Mesodermal cell (in vitro differentiated cells): ENCODE measurements at regions not wholly inside any gene's neighbourhood (a gene's known extent, or its start where the extent isn't known, plus 50 kb on each side); places are given as distances from the start of the nearest gene placed in this dataset.

Experiments used
- H3K27ac ChIP-seq: 2 replicates; pipeline ENCODE4 v1.7.0; 2013; ENCODE audit warnings: mild to moderate bottlenecking, low read depth, low read length, moderate library complexity; ENCODE audit not compliant: severe bottlenecking
- H3K36me3 ChIP-seq: 2 replicates; pipeline ENCODE4 v1.7.1; 2013; ENCODE audit warnings: mild to moderate bottlenecking, low read length, moderate library complexity; ENCODE audit not compliant: control insufficient read depth, insufficient read depth
- H3K4me1 ChIP-seq: one replicate; pipeline ENCODE4 v1.7.1; 2013; ENCODE audit warnings: mild to moderate bottlenecking, low read length; ENCODE audit not compliant: insufficient read depth, control insufficient read depth, poor library complexity, severe bottlenecking
- H3K4me3 ChIP-seq: 2 replicates; pipeline ENCODE4 v1.7.0; 2013; ENCODE audit warnings: low read length, control low read depth, mild to moderate bottlenecking; ENCODE audit not compliant: insufficient read depth, poor library complexity, severe bottlenecking; ENCODE audit errors: extremely low read depth
- H3K9me3 ChIP-seq: 2 replicates; pipeline ENCODE4 v1.7.1; 2013; ENCODE audit warnings: mild to moderate bottlenecking, low read length, moderate library complexity; ENCODE audit not compliant: control insufficient read depth
- WGBS, 2 experiments: methylation state at CpG; one replicate each; pipeline ENCODE4 v1.1.5; 2013; ENCODE audit warnings: missing lambda C conversion rate in 2 of 2; ENCODE audit not compliant: insufficient coverage in 2 of 2; 5-methylcytosine and 5-hydroxymethylcytosine counted together

GRCh38 chr12:58069268-58069963 lies 128.0 kb downstream of the ATP23 start:
- Histone ChIP-seq H3K4me3 (no peak overlapping the region), H3K27ac (no peak overlapping the region), H3K9me3 (no peaks in the 10 kb centered on the region), H3K4me1 (peaks cover 7% of the 10 kb centered on the region), H3K36me3 (no peaks in the 10 kb centered on the region)
- WGBS, 2 experiments, result 90% methylated on average over 2 of the region's 2 CpGs; no CpG with 5 or more reads in 1 of the 2 experiments

GRCh38 chr12:58071994-58072393 lies 130.6 kb downstream of the ATP23 start:
- H3K27ac ChIP-seq, result no peak overlapping the region
- no peaks in the 10 kb centered on the region for H3K9me3 ChIP-seq
- WGBS, 2 experiments, result 67 to 100% methylated on average over 1 of the region's 2 CpGs
- no peak overlapping the region for H3K4me3 ChIP-seq
- no peaks in the 10 kb centered on the region for H3K36me3 ChIP-seq
- peaks cover 7% of the 10 kb centered on the region for H3K4me1 ChIP-seq

- no CpG with 5 or more reads among the region's 1 CpG for WGBS, 2 experiments
Measured at GRCh38 chr12:58074259-58074658, 132.9 kb downstream of the ATP23 start.

GRCh38 chr12:58079806-58080205 lies 138.4 kb downstream of the ATP23 start:
- Histone ChIP-seq H3K9me3 (no peaks in the 10 kb centered on the region), H3K4me3 (no peak overlapping the region), H3K36me3 (no peaks in the 10 kb centered on the region), H3K4me1 (no peaks in the 10 kb centered on the region), H3K27ac (no peak overlapping the region)
- WGBS, 2 experiments, result 100% methylated on average over 1 of the region's 1 CpG; no CpG with 5 or more reads in 1 of the 2 experiments

More at GRCh38 chr12:58074259-58074658, 132.9 kb downstream of the ATP23 start:
- Histone ChIP-seq H3K4me3 (no peak overlapping the region), H3K27ac (no peak overlapping the region), H3K4me1 (no peaks in the 10 kb centered on the region), H3K9me3 (no peaks in the 10 kb centered on the region), H3K36me3 (no peaks in the 10 kb centered on the region)

GRCh38 chr12:58081488-58081887 lies 140.1 kb downstream of the ATP23 start:
- no peaks in the 10 kb centered on the region for H3K9me3 ChIP-seq
- H3K4me1 ChIP-seq, result no peaks in the 10 kb centered on the region
- H3K4me3 ChIP-seq, result no peak overlapping the region
- H3K27ac ChIP-seq, result no peak overlapping the region
- WGBS, 2 experiments, result 0% methylated on average over 1 of the region's 1 CpG
- H3K36me3 ChIP-seq, result no peaks in the 10 kb centered on the region

- Histone ChIP-seq H3K27ac (no peak overlapping the region), H3K9me3 (no peaks in the 10 kb centered on the region), H3K36me3 (no peaks in the 10 kb centered on the region), H3K4me3 (no peak overlapping the region), H3K4me1 (no peaks in the 10 kb centered on the region)
- WGBS, 2 experiments, result 88 to 100% methylated on average over 1 to 2 of the region's 2 CpGs
Measured at GRCh38 chr12:58082996-58083395, 141.6 kb downstream of the ATP23 start.

GRCh38 chr12:58086006-58086405 lies 144.6 kb downstream of the ATP23 start:
- 100% methylated on average over 1 of the region's 2 CpGs; no CpG with 5 or more reads in 1 of the 2 experiments for WGBS, 2 experiments

GRCh38 chr12:58086930-58087329 lies 145.6 kb downstream of the ATP23 start:
- WGBS, 2 experiments, result 90 to 92% methylated on average over 4 to 6 of the region's 6 CpGs
- Histone ChIP-seq H3K4me1 (no peaks in the 10 kb centered on the region), H3K36me3 (no peaks in the 10 kb centered on the region), H3K9me3 (no peaks in the 10 kb centered on the region), H3K4me3 (no peak overlapping the region), H3K27ac (no peak overlapping the region)

More at GRCh38 chr12:58086006-58086405, 144.6 kb downstream of the ATP23 start:
- Histone ChIP-seq H3K9me3 (no peaks in the 10 kb centered on the region), H3K4me3 (no peak overlapping the region), H3K4me1 (no peaks in the 10 kb centered on the region), H3K36me3 (no peaks in the 10 kb centered on the region), H3K27ac (no peak overlapping the region)

GRCh38 chr12:58087423-58088127 lies 146.2 kb downstream of the ATP23 start:
- no peak overlapping the region for H3K4me3 ChIP-seq
- 55 to 70% methylated on average over 7 to 9 of the region's 11 CpGs for WGBS, 2 experiments
- no peaks in the 10 kb centered on the region for H3K4me1 ChIP-seq
- H3K36me3 ChIP-seq, result no peaks in the 10 kb centered on the region
- H3K27ac ChIP-seq, result no peak overlapping the region
- no peaks in the 10 kb centered on the region for H3K9me3 ChIP-seq

- H3K36me3 ChIP-seq, result no peaks in the 10 kb centered on the region
- 100% methylated on average over 1 of the region's 3 CpGs; no CpG with 5 or more reads in 1 of the 2 experiments for WGBS, 2 experiments
- no peak overlapping the region for H3K27ac ChIP-seq
- no peaks in the 10 kb centered on the region for H3K4me1 ChIP-seq
- H3K9me3 ChIP-seq, result no peaks in the 10 kb centered on the region
- H3K4me3 ChIP-seq, result no peak overlapping the region
Measured at GRCh38 chr12:58089588-58089987, 148.2 kb downstream of the ATP23 start.

GRCh38 chr12:58090685-58091084 lies 149.3 kb downstream of the ATP23 start:
- Histone ChIP-seq H3K4me3 (no peak overlapping the region), H3K4me1 (no peaks in the 10 kb centered on the region), H3K36me3 (no peaks in the 10 kb centered on the region), H3K27ac (no peak overlapping the region), H3K9me3 (no peaks in the 10 kb centered on the region)
- WGBS, 2 experiments, result 82 to 88% methylated on average over 3 to 4 of the region's 5 CpGs
